SK-N-SH (cell line): ENCODE measurements at regions not wholly inside any gene's neighbourhood (a gene's known extent, or its start where the extent isn't known, plus 50 kb on each side); places are given as distances from the start of the nearest gene placed in this dataset.

Source experiments
- CTCF ChIA-PET: fragments of 300-600, 350-600 bp; formaldehyde crosslinking; extraction: SDS; loops from one replicate; lab custom pipeline; 2021; lab: Yijun Ruan, JAX
- POLR2A ChIA-PET: fragments of 350-600 bp; sonication (Branson Sonifier 250); formaldehyde crosslinking; extraction: SDS; loops from one replicate; lab custom pipeline; 2020; ENCODE audit warnings: antibody characterized with exemption, inconsistent platforms; lab: Yijun Ruan, JAX
- DNase-seq: peaks from one replicate; pipeline ENCODE4 v3.0.0; 2012
- H2AFZ ChIP-seq: fragments of 200-600 bp; sonication (generic); 2 replicates; pipeline ENCODE4 v1.8.1; 2016; ENCODE audit warnings: antibody characterized with exemption, mild to moderate bottlenecking, low read depth
- H3F3A ChIP-seq: fragments of 200-600 bp; sonication (generic); replicated peaks from 2 replicates; pipeline ENCODE3; 2016; ENCODE audit warnings: antibody characterized with exemption, mild to moderate bottlenecking; ENCODE audit not compliant: insufficient read depth
- H3K27ac ChIP-seq, 2 experiments: fragments of 200-500 bp in 1 of 2; fragments of 200-600 bp in 1 of 2; sonication (Bioruptor generic) in 1 of 2; sonication (generic), shearing (Covaris generic) in 1 of 2; 2 replicates each; pipeline versions ENCODE4 v1.5.1 to v1.6.1; 2014 to 2016; ENCODE audit warnings: low read depth in 2 of 2, inconsistent platforms in 1 of 2, low read length in 1 of 2, mild to moderate bottlenecking in 1 of 2, mixed read lengths in 1 of 2
- H3K27me3 ChIP-seq: fragments of 200-600 bp; sonication (generic), shearing (Covaris generic); 2 replicates; pipeline ENCODE4 v1.6.1; 2016; ENCODE audit warnings: mixed run types; ENCODE audit not compliant: insufficient read depth
- H3K36me3 ChIP-seq, 2 experiments: fragments of 200-500 bp in 1 of 2; fragments of 200-600 bp in 1 of 2; sonication (Bioruptor generic) in 1 of 2; sonication (generic) in 1 of 2; replicated peaks in 1 of 2; 2 replicates each; pipeline versions ENCODE3 to v1.5.1; 2014 to 2016; ENCODE audit warnings: low read length in 1 of 2, mild to moderate bottlenecking in 1 of 2; ENCODE audit not compliant: insufficient read depth in 2 of 2, control insufficient read depth in 1 of 2
- H3K4me1 ChIP-seq, 2 experiments: fragments of 200-500 bp in 1 of 2; fragments of 200-600 bp in 1 of 2; sonication (Bioruptor generic) in 1 of 2; sonication (generic), shearing (Covaris generic) in 1 of 2; 2 replicates each; pipeline versions ENCODE4 v1.5.1 to v1.6.1; 2014 to 2016; ENCODE audit warnings: low read depth in 1 of 2, low read length in 1 of 2, mixed run types in 1 of 2; ENCODE audit not compliant: insufficient read depth in 2 of 2, control insufficient read depth in 1 of 2
- H3K4me2 ChIP-seq: fragments of 200-600 bp; sonication (generic), shearing (Covaris generic); 2 replicates; pipeline ENCODE4 v1.6.1; 2017; ENCODE audit warnings: mixed run types
- H3K4me3 ChIP-seq, 2 experiments: fragments of 200-500 bp in 1 of 2; fragments of 200-600 bp in 1 of 2; sonication (Bioruptor generic) in 1 of 2; sonication (generic), shearing (Covaris generic) in 1 of 2; 2 replicates each; pipeline versions ENCODE4 v1.5.1 to v1.8.1; 2014 to 2016; ENCODE audit warnings: low read depth in 2 of 2, inconsistent platforms in 1 of 2, low read length in 1 of 2, mild to moderate bottlenecking in 1 of 2, mixed read lengths in 1 of 2, moderate library complexity in 1 of 2
- H3K79me2 ChIP-seq: fragments of 200-600 bp; sonication (generic); 2 replicates; pipeline ENCODE4 v1.8.1; 2017; ENCODE audit warnings: mild to moderate bottlenecking; ENCODE audit not compliant: insufficient read depth
- H3K9ac ChIP-seq: fragments of 200-600 bp; sonication (generic); 2 replicates; pipeline ENCODE4 v1.6.1; 2017; ENCODE audit warnings: mixed run types
- H3K9me2 ChIP-seq: fragments of 200-600 bp; sonication (generic); 2 replicates; pipeline ENCODE4 v1.6.1; 2017; ENCODE audit warnings: mixed run types
- H3K9me3 ChIP-seq: fragments of 200-600 bp; sonication (generic); 2 replicates; pipeline ENCODE4 v1.6.1; 2017; ENCODE audit warnings: mixed run types, mild to moderate bottlenecking, moderate library complexity
- H4K20me1 ChIP-seq: fragments of 200-600 bp; sonication (generic); 2 replicates; pipeline ENCODE4 v1.6.1; 2017; ENCODE audit warnings: mild to moderate bottlenecking, mixed run types; ENCODE audit not compliant: insufficient read depth
- CHD2 ChIP-seq: fragments of 150-350 bp; IDR thresholded peaks from 2 replicates; pipeline ENCODE4 v1.6.1; 2018; ENCODE audit warnings: low read length; ENCODE audit not compliant: partially characterized antibody
- GATA2 ChIP-seq: sonication (generic); formaldehyde crosslinking; IDR thresholded peaks from 2 replicates; pipeline ENCODE4 v1.5.0; 2020; ENCODE audit warnings: mild to moderate bottlenecking, missing genetic modification reagents
- MXI1 ChIP-seq: IDR thresholded peaks from 2 replicates; pipeline ENCODE4 v1.6.1; 2012; ENCODE audit warnings: mild to moderate bottlenecking, low read depth, low read length, improper control_type of control experiment
- NRF1 ChIP-seq: IDR thresholded peaks from 2 replicates; pipeline ENCODE4 v1.6.1; 2012; ENCODE audit warnings: low read depth, mild to moderate bottlenecking, low read length
- POLR2AphosphoS5 ChIP-seq: IDR thresholded peaks from 2 replicates; pipeline ENCODE4 v1.6.1; 2012; ENCODE audit warnings: low read depth, low read length
- RFX5 ChIP-seq: IDR thresholded peaks from 2 replicates; pipeline ENCODE4 v1.6.1; 2012; ENCODE audit warnings: mild to moderate bottlenecking, improper control_type of control experiment, low read length
- TAF1 ChIP-seq: IDR thresholded peaks from 2 replicates; pipeline ENCODE4 v1.6.1; 2012; ENCODE audit warnings: low read depth, mild to moderate bottlenecking, low read length, moderate library complexity, borderline replicate concordance
- TEAD4 ChIP-seq: IDR thresholded peaks from 2 replicates; pipeline ENCODE4 v1.4.0; 2012; ENCODE audit warnings: mild to moderate bottlenecking, borderline replicate concordance; ENCODE audit not compliant: insufficient read depth
- YY1 ChIP-seq: IDR thresholded peaks from 2 replicates; pipeline ENCODE4 v1.4.0; 2012; ENCODE audit warnings: low read depth, mild to moderate bottlenecking
- WGBS: methylation state at CpG from one replicate; pipeline ENCODE4 v1.1.6; 2017; ENCODE audit warnings: low lambda C conversion rate; 5-methylcytosine and 5-hydroxymethylcytosine counted together
- TF ChIP-seq, protein P1 (sequence below): fragments of 150-350 bp; IDR thresholded peaks from 2 replicates; pipeline ENCODE4 v1.6.1; 2016; ENCODE audit warnings: mild to moderate bottlenecking, low read depth, low read length
- TF ChIP-seq, protein P2 (sequence below): IDR thresholded peaks from 2 replicates; pipeline ENCODE4 v1.6.1; 2012; ENCODE audit warnings: mild to moderate bottlenecking, low read depth, low read length, moderate library complexity
- TF ChIP-seq, protein P3 (sequence below): IDR thresholded peaks from 2 replicates; pipeline ENCODE4 v1.4.0; 2012; ENCODE audit warnings: low read depth, borderline replicate concordance
- TF ChIP-seq, protein P4 (sequence below): IDR thresholded peaks from 2 replicates; pipeline ENCODE4 v1.4.0; 2012; ENCODE audit warnings: low read depth, borderline replicate concordance

DNA sequence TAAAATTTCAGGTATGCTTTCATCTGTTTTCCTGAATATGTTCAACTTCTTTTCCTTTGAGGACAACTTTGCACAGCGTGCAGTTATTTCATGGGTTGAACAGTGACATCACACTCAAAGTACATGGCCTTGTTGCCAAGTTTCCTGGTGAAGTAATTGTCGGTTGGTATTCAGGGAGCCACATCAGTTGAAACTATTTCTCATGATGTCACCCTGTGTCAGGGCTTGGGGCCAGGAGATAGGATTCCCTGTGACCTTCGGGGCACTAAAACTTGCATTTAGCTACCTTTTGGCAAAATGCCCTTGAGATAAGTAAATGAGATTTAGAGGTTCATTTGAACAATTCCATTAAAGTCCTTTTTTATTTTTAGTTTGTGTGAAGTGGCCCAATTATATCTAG, 383.9 kb downstream of the SH3GL2 start:
- H3K9me3 ChIP-seq, result no peaks in the 10 kb centered on the region
- no peaks in the 10 kb centered on the region for H3K36me3 ChIP-seq
- no peaks in the 10 kb centered on the region for H3K9me2 ChIP-seq
- no peaks in the 10 kb centered on the region for H3F3A ChIP-seq
- POLR2A ChIA-PET, result no interaction called here
- TF ChIP-seq, protein P1, sequence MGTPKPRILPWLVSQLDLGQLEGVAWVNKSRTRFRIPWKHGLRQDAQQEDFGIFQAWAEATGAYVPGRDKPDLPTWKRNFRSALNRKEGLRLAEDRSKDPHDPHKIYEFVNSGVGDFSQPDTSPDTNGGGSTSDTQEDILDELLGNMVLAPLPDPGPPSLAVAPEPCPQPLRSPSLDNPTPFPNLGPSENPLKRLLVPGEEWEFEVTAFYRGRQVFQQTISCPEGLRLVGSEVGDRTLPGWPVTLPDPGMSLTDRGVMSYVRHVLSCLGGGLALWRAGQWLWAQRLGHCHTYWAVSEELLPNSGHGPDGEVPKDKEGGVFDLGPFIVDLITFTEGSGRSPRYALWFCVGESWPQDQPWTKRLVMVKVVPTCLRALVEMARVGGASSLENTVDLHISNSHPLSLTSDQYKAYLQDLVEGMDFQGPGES, result no peak
- TF ChIP-seq TAF1 (no peak), MXI1 (no peak), RFX5 (no peak), NRF1 (no peak), YY1 (no peak), POLR2AphosphoS5 (no peak), CHD2 (no peak), TEAD4 (no peak), GATA2 (no peak)
- TF ChIP-seq, protein P2, sequence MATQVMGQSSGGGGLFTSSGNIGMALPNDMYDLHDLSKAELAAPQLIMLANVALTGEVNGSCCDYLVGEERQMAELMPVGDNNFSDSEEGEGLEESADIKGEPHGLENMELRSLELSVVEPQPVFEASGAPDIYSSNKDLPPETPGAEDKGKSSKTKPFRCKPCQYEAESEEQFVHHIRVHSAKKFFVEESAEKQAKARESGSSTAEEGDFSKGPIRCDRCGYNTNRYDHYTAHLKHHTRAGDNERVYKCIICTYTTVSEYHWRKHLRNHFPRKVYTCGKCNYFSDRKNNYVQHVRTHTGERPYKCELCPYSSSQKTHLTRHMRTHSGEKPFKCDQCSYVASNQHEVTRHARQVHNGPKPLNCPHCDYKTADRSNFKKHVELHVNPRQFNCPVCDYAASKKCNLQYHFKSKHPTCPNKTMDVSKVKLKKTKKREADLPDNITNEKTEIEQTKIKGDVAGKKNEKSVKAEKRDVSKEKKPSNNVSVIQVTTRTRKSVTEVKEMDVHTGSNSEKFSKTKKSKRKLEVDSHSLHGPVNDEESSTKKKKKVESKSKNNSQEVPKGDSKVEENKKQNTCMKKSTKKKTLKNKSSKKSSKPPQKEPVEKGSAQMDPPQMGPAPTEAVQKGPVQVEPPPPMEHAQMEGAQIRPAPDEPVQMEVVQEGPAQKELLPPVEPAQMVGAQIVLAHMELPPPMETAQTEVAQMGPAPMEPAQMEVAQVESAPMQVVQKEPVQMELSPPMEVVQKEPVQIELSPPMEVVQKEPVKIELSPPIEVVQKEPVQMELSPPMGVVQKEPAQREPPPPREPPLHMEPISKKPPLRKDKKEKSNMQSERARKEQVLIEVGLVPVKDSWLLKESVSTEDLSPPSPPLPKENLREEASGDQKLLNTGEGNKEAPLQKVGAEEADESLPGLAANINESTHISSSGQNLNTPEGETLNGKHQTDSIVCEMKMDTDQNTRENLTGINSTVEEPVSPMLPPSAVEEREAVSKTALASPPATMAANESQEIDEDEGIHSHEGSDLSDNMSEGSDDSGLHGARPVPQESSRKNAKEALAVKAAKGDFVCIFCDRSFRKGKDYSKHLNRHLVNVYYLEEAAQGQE, result no peak
- TF ChIP-seq, protein P3, sequence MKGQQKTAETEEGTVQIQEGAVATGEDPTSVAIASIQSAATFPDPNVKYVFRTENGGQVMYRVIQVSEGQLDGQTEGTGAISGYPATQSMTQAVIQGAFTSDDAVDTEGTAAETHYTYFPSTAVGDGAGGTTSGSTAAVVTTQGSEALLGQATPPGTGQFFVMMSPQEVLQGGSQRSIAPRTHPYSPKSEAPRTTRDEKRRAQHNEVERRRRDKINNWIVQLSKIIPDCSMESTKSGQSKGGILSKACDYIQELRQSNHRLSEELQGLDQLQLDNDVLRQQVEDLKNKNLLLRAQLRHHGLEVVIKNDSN, result no peak
- TF ChIP-seq, protein P4, sequence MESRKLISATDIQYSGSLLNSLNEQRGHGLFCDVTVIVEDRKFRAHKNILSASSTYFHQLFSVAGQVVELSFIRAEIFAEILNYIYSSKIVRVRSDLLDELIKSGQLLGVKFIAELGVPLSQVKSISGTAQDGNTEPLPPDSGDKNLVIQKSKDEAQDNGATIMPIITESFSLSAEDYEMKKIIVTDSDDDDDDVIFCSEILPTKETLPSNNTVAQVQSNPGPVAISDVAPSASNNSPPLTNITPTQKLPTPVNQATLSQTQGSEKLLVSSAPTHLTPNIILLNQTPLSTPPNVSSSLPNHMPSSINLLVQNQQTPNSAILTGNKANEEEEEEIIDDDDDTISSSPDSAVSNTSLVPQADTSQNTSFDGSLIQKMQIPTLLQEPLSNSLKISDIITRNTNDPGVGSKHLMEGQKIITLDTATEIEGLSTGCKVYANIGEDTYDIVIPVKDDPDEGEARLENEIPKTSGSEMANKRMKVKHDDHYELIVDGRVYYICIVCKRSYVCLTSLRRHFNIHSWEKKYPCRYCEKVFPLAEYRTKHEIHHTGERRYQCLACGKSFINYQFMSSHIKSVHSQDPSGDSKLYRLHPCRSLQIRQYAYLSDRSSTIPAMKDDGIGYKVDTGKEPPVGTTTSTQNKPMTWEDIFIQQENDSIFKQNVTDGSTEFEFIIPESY, result no peak
- TF ChIP-seq, all 33 proteins: peak for 0
- H3K4me2 ChIP-seq, result no peak overlapping the region
- H2AFZ ChIP-seq, result no peak overlapping the region
- H4K20me1 ChIP-seq, result no peaks in the 10 kb centered on the region
- no peak overlapping the region for H3K4me3 ChIP-seq
- WGBS, result 3% methylated on average over 3 of the region's 3 CpGs
- H3K27me3 ChIP-seq, result no peaks in the 10 kb centered on the region
- no peak overlapping the region for H3K27ac ChIP-seq
- H3K79me2 ChIP-seq, result no peaks in the 10 kb centered on the region
- CTCF ChIA-PET, result interaction anchor here (1.0 to 1.4 kb wide), 2 partner anchors 9 to 18 kb away, joined by 3 to 4 read pairs; no protein-coding TSS in a partner anchor
- H3K9ac ChIP-seq, result no peak overlapping the region
- H3K4me1 ChIP-seq, result no peaks in the 10 kb centered on the region
- no peak for DNase-seq
